ENCODE measurements at regions not wholly inside any gene's neighbourhood (a gene's known extent, or its start where the extent isn't known, plus 50 kb on each side); places are given as distances from the start of the nearest gene placed in this dataset.

- intact Hi-C loops (cut with DNase I), result no loop called here
- DNase-seq (no peak), ATAC-seq (peak; percentile 62)
- TF ChIP-seq, protein P1, sequence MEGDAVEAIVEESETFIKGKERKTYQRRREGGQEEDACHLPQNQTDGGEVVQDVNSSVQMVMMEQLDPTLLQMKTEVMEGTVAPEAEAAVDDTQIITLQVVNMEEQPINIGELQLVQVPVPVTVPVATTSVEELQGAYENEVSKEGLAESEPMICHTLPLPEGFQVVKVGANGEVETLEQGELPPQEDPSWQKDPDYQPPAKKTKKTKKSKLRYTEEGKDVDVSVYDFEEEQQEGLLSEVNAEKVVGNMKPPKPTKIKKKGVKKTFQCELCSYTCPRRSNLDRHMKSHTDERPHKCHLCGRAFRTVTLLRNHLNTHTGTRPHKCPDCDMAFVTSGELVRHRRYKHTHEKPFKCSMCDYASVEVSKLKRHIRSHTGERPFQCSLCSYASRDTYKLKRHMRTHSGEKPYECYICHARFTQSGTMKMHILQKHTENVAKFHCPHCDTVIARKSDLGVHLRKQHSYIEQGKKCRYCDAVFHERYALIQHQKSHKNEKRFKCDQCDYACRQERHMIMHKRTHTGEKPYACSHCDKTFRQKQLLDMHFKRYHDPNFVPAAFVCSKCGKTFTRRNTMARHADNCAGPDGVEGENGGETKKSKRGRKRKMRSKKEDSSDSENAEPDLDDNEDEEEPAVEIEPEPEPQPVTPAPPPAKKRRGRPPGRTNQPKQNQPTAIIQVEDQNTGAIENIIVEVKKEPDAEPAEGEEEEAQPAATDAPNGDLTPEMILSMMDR (IDR thresholded peaks at IDR 0.05), result no peak
- Histone ChIP-seq H3K27me3 (no peaks in the 10 kb centered on the region), H3K9me3 (no peaks in the 10 kb centered on the region), H3K36me3 (no peaks in the 10 kb centered on the region), H3K27ac (no peak overlapping the region), H3K4me3 (no peak overlapping the region), H3K4me1 (no peaks in the 10 kb centered on the region)
Observed at GRCh38 chr2:216775043-216775453, 79.7 kb upstream of the IGFBP5 start.

- no peak overlapping the region for H3K27ac ChIP-seq
- no peaks in the 10 kb centered on the region for H3K4me1 ChIP-seq
- no peaks in the 10 kb centered on the region for H3K27me3 ChIP-seq
- peak; percentile 65 for ATAC-seq
- H3K36me3 ChIP-seq, result no peaks in the 10 kb centered on the region
- TF ChIP-seq, protein P1 (IDR thresholded peaks at IDR 0.05), result no peak
- no peak overlapping the region for H3K4me3 ChIP-seq
- H3K9me3 ChIP-seq, result no peaks in the 10 kb centered on the region
- intact Hi-C loops (cut with DNase I), result no loop called here
- DNase-seq, result no peak
Observed at GRCh38 chr2:216774620-216775019, 79.3 kb upstream of the IGFBP5 start.

- H3K4me3 ChIP-seq, result no peak overlapping the region
- no peaks in the 10 kb centered on the region for H3K9me3 ChIP-seq
- DNase-seq (no peak), ATAC-seq (no peak)
- no peaks in the 10 kb centered on the region for H3K36me3 ChIP-seq
- intact Hi-C loops (cut with DNase I), result no loop called here
- H3K27me3 ChIP-seq, result no peaks in the 10 kb centered on the region
- no peaks in the 10 kb centered on the region for H3K4me1 ChIP-seq
- TF ChIP-seq, protein P1 (IDR thresholded peaks at IDR 0.05), result no peak
- H3K27ac ChIP-seq, result no peak overlapping the region
Observed at GRCh38 chr2:216774180-216774579, 78.8 kb upstream of the IGFBP5 start.

- Histone ChIP-seq H3K4me3 (no peak overlapping the region), H3K27me3 (no peaks in the 10 kb centered on the region), H3K36me3 (no peaks in the 10 kb centered on the region), H3K4me1 (no peaks in the 10 kb centered on the region), H3K9me3 (no peaks in the 10 kb centered on the region), H3K27ac (no peak overlapping the region)
- TF ChIP-seq, protein P1 (IDR thresholded peaks at IDR 0.05), result no peak
- DNase-seq (no peak), ATAC-seq (no peak)
- intact Hi-C loops (cut with DNase I), result no loop called here
Observed at GRCh38 chr2:216773072-216773471, 77.7 kb upstream of the IGFBP5 start.

DNA sequence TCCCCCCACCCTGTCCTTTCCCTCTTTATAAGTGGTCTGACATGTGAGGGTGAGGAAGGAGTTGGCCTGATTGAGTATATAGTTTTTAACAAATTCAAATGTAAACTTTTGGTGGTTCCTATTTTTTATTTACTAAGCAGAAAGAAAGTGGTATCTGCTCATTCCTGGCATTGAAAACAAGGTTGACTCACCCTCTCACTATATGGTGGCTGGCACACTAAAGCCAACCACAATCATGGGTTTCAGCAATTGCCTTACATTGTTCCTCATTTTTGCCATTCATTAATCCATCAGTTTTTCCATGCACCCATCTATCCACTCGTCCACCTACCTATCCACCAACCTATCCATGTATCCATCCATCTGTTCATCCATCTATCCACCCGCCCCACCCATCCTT, 75.4 kb upstream of the IGFBP5 start:
- TF ChIP-seq, protein P1 (IDR thresholded peaks at IDR 0.05), result no peak
- ATAC-seq (no peak), DNase-seq (no peak)
- H3K4me1 ChIP-seq, result peaks cover 0 to 3% of the 10 kb centered on the region in 2 donors
- no peak overlapping the region for H3K4me3 ChIP-seq
- intact Hi-C loops (cut with DNase I), result no loop called here
- H3K27me3 ChIP-seq, result peaks cover 0 to 1% of the 10 kb centered on the region in 2 donors
- H3K36me3 ChIP-seq, result no peaks in the 10 kb centered on the region
- no peaks in the 10 kb centered on the region for H3K9me3 ChIP-seq
- no peak overlapping the region for H3K27ac ChIP-seq

Data from left lung (tissue), 4 donors.